Bronchial epithelial cell (primary cell): ENCODE measurements at regions not wholly inside any gene's neighbourhood (a gene's known extent, or its start where the extent isn't known, plus 50 kb on each side); places are given as distances from the start of the nearest gene placed in this dataset.

Experiments
- DNase-seq: peaks from one replicate; pipeline ENCODE4 v3.0.0-alpha.2; 2010; ENCODE audit warnings: low read depth
- FAIRE-seq: peaks from 2 replicates; lab custom pipeline; 2011; peaks lifted over from hg19 to GRCh38; lab: Jason Lieb, UNC
- H3K27me3 ChIP-seq: 2 replicates; pipeline ENCODE4 v1.5.1; 2011; ENCODE audit warnings: low read length; ENCODE audit not compliant: control insufficient read depth, insufficient read depth
- H3K36me3 ChIP-seq: 2 replicates; pipeline ENCODE4 v1.5.1; 2011; ENCODE audit warnings: low read length; ENCODE audit not compliant: control insufficient read depth, insufficient read depth
- H3K4me3 ChIP-seq: 2 replicates; pipeline ENCODE4 v1.5.1; 2011; ENCODE audit warnings: mild to moderate bottlenecking, low read depth, low read length, control low read depth
- TF ChIP-seq, protein P1 (sequence below): IDR thresholded peaks from 2 replicates; pipeline ENCODE4 v1.5.1; 2011; ENCODE audit warnings: mild to moderate bottlenecking, moderate library complexity, low read length, control low read depth, inconsistent platforms; ENCODE audit not compliant: insufficient read depth, severe bottlenecking

- FAIRE-seq, result no peak
- no peak for DNase-seq
- TF ChIP-seq, protein P1, sequence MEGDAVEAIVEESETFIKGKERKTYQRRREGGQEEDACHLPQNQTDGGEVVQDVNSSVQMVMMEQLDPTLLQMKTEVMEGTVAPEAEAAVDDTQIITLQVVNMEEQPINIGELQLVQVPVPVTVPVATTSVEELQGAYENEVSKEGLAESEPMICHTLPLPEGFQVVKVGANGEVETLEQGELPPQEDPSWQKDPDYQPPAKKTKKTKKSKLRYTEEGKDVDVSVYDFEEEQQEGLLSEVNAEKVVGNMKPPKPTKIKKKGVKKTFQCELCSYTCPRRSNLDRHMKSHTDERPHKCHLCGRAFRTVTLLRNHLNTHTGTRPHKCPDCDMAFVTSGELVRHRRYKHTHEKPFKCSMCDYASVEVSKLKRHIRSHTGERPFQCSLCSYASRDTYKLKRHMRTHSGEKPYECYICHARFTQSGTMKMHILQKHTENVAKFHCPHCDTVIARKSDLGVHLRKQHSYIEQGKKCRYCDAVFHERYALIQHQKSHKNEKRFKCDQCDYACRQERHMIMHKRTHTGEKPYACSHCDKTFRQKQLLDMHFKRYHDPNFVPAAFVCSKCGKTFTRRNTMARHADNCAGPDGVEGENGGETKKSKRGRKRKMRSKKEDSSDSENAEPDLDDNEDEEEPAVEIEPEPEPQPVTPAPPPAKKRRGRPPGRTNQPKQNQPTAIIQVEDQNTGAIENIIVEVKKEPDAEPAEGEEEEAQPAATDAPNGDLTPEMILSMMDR, result no peak
- Histone ChIP-seq H3K27me3 (no peaks in the 10 kb centered on the region), H3K4me3 (no peak overlapping the region), H3K36me3 (no peaks in the 10 kb centered on the region)
These were observed 106.4 kb upstream of the SSTR4 start for GRCh38 chr20:22928679-22929078.

DNA sequence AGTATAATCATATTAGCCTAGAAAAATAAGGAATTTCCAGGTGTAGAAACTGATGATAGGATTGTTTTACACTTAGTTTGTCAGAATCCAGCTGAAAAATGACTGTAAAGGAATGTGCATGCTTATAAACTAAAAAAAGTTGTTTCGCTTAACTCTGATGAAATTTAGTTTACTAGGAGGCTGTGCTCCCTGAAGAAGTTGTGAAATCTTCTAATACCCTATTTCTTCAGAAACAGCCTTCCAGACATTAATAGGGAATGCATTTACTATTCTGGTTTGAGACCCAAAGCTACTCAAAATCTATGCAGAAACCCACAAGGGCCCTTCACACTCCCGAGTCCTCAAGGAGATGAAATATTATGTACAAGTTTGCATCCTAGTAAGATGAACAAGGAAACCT lies 105.5 kb upstream of the SSTR4 start:
- FAIRE-seq, result no peak
- H3K4me3 ChIP-seq, result no peak overlapping the region
- H3K36me3 ChIP-seq, result no peaks in the 10 kb centered on the region
- no peaks in the 10 kb centered on the region for H3K27me3 ChIP-seq
- TF ChIP-seq, protein P1, result no peak
- no peak for DNase-seq

- no peaks in the 10 kb centered on the region for H3K36me3 ChIP-seq
- no peak for DNase-seq
- H3K27me3 ChIP-seq, result no peaks in the 10 kb centered on the region
- FAIRE-seq, result no peak
- no peak overlapping the region for H3K4me3 ChIP-seq
- TF ChIP-seq, protein P1, result no peak
These were observed 103.2 kb upstream of the SSTR4 start for GRCh38 chr20:22931653-22932608.

DNA sequence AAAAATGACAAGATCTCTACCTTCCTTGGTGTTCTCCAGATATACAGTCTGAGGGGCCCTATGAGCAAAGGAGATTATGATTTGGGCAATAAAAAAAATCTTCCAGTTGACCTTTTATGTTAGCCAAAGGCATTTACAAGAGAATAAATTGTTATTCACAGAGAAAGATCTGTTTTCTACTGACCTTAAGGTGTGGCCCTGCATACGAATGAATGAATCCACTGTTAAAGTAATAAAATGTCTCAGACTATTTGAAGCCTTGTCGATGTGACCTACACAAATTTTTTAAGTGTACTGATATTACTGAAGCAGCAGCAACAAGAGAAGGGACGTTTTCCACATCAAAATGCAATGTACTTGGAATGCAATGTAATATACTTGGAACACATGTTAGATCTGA lies 95.9 kb upstream of the SSTR4 start:
- TF ChIP-seq, protein P1, result no peak
- FAIRE-seq, result no peak
- H3K36me3 ChIP-seq, result no peaks in the 10 kb centered on the region
- DNase-seq, result no peak
- H3K4me3 ChIP-seq, result no peak overlapping the region
- peaks cover 4% of the 10 kb centered on the region for H3K27me3 ChIP-seq

- no peak for DNase-seq
- no peak overlapping the region for H3K4me3 ChIP-seq
- TF ChIP-seq, protein P1, result no peak
- peaks cover 9% of the 10 kb centered on the region for H3K27me3 ChIP-seq
- H3K36me3 ChIP-seq, result no peaks in the 10 kb centered on the region
- FAIRE-seq, result no peak
These were observed 94.8 kb upstream of the SSTR4 start for GRCh38 chr20:22940350-22940749.

DNA sequence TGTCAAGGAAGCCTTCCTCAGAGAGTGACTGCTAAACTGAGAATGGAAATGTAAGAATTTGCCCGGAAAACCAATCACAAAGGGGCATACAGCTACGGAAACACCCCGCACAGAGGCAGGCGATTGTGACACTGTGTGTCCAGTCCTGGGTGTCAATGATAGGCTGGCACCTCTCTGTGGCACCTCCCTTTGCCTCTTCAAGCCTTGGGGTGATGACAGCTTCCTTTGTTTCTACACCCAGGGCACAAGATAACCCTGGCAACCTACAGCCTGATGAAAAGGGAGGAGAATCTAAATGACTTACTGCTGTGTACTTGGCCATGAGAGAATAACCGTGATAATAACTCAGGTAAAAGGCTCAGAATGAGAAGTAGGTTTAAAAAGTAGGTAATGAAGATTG lies 93.6 kb upstream of the SSTR4 start:
- no peak for FAIRE-seq
- H3K4me3 ChIP-seq, result no peak overlapping the region
- H3K36me3 ChIP-seq, result no peaks in the 10 kb centered on the region
- DNase-seq, result no peak
- peaks cover 9% of the 10 kb centered on the region for H3K27me3 ChIP-seq
- TF ChIP-seq, protein P1, result no peak
